IPS-18c (cell line): ENCODE measurements at regions not wholly inside any gene's neighbourhood (a gene's known extent, or its start where the extent isn't known, plus 50 kb on each side); places are given as distances from the start of the nearest gene placed in this dataset.

Experiments
- H3K4me3 ChIP-seq: 2 replicates; pipeline ENCODE4 v1.7.0; 2013; ENCODE audit warnings: low read depth, mild to moderate bottlenecking, low read length, moderate library complexity; ENCODE audit not compliant: insufficient read depth
- H3K9me3 ChIP-seq: one replicate; pipeline ENCODE4 v1.6.1; 2013; ENCODE audit warnings: mild to moderate bottlenecking, low read length, moderate library complexity; ENCODE audit not compliant: control insufficient read depth, insufficient read depth

DNA sequence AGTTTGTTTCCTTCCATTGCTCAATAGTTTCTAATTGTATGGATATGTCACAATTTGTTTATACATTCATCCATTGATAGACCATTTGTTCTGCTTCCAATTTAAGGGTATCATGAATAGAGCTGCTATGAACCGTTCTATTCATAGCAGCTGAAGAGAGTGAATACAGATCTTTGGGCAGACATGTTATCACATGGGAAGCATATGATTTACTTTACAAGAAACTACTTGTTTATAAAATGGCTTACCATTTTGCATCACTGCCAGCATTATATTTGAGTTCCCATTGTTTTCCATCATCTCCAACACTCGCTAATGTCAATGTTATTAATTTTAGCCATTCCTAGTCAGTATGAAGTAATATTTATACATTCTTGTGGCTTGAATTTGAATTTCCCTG is 549.0 kb downstream of the MAT2B start:
- H3K9me3 ChIP-seq: no peaks in the 10 kb centered on the region
- H3K4me3 ChIP-seq: no peak overlapping the region

DNA sequence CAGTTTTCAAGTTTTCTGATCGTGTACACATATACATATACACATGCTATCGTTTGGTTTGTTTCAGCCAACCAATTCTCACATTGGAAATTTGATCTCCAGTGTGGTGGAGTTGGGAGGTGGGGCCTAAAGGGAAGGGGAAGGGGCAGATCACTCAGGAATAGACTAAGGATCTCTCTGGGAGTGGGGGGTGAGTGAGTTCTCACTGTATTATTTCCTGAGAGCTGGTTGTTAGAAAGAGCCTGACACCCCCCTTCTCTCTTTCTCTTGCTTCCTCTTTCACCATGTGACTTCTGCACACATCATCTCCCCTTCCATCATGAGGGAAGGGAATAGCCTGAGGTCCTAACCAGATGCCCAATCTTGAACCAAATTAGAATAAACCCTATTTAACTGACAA is 551.7 kb downstream of the MAT2B start:
- H3K4me3 ChIP-seq: no peak overlapping the region
- no peaks in the 10 kb centered on the region for H3K9me3 ChIP-seq

DNA sequence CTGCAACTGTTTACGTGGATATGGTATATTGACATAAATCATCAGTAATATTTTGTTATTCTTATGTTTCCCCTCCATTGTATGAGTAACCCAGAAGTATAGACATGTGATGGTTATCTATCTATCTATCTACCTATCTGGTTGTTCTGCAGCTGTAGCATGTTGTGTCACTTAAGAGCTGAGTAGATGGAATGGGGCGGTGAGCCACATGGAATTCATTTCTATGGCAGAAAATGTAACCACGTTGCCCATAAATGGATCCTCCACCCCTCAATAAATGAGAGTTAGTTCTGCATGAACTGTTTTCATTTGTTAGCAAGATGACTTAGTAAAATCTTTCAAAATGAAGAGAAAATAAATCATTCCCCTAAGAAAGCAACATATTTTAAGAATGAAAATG is 553.2 kb downstream of the MAT2B start:
- Histone ChIP-seq H3K4me3 (no peak overlapping the region), H3K9me3 (no peaks in the 10 kb centered on the region)

DNA sequence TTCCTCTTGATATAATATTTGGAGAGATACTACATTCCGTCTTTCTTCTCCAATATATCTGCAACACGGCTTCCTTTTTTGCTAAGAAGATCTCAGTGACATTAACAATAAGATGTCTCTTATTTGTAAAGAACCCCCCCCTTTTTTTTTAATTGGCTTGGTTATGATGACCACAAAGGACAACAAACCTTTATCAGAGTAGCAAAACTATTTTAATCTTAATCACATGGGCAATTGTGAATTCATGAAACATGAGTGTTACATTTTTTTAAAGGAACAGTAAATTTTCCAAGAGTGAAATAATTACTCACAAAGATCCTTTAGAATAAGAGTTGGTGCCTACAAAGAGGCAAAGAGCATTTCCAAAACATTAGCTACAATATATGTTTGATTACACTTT is 554.1 kb downstream of the MAT2B start:
- H3K4me3 ChIP-seq: no peak overlapping the region

DNA sequence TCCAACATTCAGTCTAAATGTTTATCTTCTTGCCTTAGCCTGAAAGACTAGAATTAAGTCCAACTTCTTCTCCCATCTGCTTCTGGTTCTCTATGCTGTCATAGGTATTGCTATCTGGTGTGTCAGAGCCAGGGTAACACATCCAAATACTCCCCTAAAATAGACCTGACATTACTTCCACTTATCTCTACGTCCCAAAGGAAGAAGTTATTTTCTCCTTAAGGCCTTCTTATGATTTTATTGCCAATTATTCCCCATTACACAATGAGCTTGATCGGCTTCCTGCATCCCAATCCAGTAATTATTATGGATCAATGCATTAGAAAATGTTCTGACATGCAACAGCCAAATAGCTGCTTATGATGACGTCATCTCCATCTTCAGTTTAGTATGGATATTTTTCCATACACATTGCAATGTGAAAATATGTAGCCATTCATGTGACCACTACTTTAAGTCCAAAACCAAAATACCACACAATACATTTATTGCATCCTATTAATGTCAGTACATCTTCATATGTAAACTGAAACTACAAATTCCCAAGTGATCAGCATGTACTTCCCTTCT is 555.5 kb downstream of the MAT2B start:
- H3K9me3 ChIP-seq: no peaks in the 10 kb centered on the region
- H3K4me3 ChIP-seq: no peak overlapping the region

More for the DNA sequence above, 554.1 kb downstream of the MAT2B start:
- no peaks in the 10 kb centered on the region for H3K9me3 ChIP-seq

DNA sequence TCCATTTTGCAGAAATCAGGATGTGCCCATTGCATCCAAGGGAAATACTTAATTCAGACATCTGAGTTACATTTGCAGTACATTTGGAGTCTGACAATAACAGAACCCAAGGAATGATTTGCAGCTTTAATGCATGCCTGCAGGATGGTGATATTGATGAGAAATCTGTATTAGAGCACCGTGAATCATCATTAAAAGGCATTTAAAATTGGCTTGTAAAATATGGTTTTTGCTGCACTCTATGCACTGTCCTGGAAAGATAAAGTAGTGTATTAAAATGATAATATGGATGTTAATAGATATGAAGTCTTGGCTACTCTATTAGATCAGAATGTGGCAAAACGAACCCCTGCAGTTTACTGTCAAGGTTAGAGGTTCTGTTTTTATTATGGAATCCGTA is 556.9 kb downstream of the MAT2B start:
- Histone ChIP-seq H3K4me3 (no peak overlapping the region), H3K9me3 (no peaks in the 10 kb centered on the region)

DNA sequence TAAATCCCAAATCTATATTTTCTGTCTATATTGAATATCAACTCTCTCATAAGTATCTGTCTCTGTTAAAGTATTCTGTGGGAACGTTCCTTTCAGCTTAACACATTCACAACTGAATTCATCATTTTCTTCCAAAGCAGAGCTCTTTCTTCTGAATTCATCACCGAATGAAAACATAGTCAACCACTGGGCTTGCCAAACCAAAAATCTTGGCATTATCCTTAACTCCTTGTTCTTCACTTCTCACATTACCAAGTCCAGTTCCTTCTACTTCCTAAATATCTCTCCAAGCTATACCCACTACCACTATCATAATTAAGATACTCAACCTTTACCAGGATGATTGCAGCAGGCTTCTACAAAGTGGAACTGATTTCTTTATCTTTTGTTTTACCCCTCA is 559.8 kb downstream of the MAT2B start:
- H3K4me3 ChIP-seq: no peak overlapping the region
- H3K9me3 ChIP-seq: no peaks in the 10 kb centered on the region

DNA sequence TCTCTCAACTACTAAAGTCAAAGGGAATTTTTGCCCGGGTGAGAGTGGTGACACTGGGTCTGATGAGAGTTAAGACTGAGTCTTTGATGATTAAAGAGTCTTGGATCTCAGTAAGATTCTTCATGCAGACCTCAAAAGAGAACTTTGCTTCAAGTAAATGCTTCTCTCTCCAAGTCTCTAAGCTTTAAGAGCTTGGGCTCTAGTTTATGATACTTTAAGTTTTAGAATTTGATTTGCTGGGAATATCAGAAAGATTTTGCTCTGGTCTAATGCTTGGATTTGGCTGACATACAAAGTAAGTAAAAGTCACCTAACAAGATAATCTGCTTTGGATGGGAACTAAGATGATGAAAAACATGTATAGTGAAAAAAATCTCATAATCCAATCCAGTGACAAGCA is 566.3 kb downstream of the MAT2B start:
- no peaks in the 10 kb centered on the region for H3K9me3 ChIP-seq
- H3K4me3 ChIP-seq: no peak overlapping the region

DNA sequence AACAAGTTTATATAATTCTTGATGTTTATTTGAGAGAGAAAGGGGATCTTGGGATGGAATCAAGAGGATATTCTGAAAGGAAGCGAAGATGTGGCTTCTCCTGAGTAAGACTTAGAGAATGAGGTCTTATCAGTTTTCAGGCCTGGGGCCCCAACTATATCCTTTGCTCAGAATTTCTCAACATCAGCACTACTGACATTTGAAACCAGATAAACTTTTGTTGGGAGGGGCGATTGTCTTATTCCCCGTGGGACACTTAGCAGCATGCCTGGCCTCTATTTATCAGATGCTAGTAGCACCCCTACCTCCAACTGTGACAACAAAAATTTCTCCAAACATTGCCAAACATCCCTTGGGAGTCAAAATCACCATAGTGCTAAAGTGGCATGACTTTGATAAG is 567.7 kb downstream of the MAT2B start:
- H3K9me3 ChIP-seq: no peaks in the 10 kb centered on the region
- H3K4me3 ChIP-seq: no peak overlapping the region

DNA sequence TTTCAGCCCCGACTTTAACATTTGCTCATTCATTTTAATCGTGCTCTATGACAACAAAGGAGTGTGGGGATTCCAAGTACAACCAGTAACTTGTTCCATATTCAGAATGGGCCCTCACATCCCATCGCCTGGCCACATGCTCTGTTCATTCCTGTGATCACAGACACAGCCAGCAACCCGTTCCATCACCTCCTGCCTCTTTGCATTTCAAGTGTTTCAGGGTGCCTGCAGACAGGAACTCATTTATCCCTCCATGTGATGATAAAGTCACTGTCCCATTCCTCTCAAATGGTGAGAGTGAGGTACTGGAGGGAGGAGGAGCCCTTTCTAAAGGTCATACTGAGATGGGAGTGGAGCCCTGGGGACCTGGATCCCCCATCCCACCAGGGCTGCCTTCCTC is 571.1 kb downstream of the MAT2B start:
- Histone ChIP-seq H3K4me3 (no peak overlapping the region), H3K9me3 (no peaks in the 10 kb centered on the region)

DNA sequence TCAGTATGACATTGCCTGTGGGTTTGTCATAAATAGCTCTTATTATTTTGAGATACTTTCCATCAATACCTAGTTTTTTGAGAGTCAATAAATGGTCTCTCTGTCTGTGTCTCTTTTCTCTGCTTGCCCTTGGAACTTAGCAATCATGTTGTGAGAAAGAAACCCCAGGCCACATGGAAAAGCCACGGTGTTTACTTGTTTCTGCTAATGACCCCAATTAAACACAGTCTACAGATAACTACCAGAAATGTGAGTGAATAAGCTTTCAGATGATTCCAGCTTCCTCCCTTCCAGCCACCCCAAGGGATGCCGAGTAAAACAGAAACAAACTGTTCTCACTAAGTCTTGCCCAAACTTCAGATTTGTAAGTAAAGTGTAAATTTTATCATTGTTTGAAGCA is 584.9 kb downstream of the MAT2B start:
- Histone ChIP-seq H3K4me3 (no peak overlapping the region), H3K9me3 (no peaks in the 10 kb centered on the region)

DNA sequence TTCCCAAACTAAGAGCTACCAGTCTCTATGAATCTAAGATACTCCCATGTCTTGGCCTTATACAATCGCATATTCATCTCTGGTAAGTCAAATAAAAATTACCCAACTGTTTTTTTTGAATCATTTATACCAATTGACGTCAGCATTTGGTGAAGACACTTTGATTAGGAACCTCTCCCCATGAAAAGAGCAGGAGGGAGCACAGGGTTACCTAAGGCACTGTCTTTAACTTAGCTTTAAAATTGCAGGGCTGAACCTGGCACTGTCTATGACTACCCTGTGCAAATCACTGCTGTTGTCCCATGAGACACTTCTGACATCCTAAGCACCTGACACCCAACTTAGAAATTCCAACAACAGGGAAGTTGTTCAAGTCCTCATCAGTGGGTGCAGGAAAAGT is 586.4 kb downstream of the MAT2B start:
- Histone ChIP-seq H3K9me3 (no peaks in the 10 kb centered on the region), H3K4me3 (no peak overlapping the region)

DNA sequence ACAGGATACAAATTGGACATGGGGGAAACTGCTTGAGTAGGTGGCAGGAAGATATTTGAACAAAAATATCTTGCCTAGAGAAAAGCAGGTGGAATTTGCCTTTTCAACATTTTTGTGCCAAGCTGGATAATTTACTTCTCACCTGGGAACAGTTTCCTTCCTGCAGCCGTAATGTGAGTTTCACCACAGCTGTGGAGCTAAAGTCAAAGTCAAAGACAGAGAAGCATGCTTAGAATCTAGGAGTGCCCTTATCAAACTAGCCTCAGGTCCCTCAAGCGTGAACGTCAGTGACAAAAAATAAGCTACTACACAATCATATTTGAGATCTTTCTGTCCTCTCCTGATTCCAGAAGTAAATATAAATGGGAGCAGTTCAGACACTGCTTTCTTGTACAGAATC is 588.9 kb downstream of the MAT2B start:
- no peak overlapping the region for H3K4me3 ChIP-seq
- H3K9me3 ChIP-seq: no peaks in the 10 kb centered on the region

DNA sequence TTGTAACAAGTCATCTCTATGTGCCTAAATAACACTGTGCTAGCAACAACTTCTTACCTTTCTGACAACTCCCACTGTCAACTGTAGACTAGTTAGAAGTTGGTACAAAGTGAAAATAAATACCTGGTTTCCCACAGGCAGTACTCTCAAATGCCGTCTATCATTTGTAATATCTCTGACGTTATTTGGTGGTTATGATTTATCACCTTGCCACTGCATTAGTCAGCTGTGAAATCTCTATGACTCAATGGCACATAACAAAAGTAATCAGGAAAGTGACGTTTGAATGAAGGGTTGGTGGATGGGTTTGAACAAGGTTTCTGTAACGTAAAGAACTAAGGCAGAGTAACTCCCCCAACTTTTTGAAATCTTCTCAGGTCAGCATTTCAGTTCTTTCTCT is 592.3 kb downstream of the MAT2B start:
- H3K4me3 ChIP-seq: no peak overlapping the region
- no peaks in the 10 kb centered on the region for H3K9me3 ChIP-seq

DNA sequence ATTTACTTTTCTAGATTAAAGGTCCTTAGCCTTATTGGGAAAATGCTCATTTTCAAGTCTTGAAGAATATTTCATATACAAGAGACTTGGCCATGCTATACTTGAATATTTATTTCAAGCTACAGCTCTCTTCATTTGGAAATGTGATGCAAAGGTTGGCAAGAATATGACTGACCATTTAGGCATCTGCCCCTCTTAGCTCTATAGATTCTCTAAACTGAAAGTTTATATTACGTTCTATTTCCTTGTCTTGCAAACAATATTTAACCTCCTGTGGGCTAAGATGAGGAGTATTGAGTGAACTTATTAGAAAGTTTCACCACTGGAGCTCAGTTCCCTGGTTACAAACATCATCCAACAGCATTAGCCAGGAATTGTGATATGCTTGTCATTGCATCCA is 593.1 kb downstream of the MAT2B start:
- Histone ChIP-seq H3K4me3 (no peak overlapping the region), H3K9me3 (no peaks in the 10 kb centered on the region)

DNA sequence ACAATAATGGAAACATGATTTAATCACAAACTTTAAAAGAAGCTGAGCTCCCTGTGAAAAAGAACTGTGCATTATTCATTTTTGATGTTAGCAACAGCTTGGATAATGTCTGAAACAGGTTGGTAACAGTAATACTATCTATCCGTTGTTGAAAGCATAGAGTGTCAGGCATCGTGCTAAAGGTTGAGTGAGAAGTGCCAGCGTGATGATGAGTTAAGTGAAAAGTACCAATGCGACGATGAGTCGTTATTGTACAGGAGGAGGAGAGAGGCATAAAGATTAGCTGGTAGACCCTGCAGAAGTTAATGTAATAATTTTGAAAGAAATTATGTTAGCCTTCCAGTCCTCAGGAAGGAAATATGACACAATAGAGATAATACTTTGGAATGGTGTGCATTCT is 593.6 kb downstream of the MAT2B start:
- Histone ChIP-seq H3K4me3 (no peak overlapping the region), H3K9me3 (no peaks in the 10 kb centered on the region)

DNA sequence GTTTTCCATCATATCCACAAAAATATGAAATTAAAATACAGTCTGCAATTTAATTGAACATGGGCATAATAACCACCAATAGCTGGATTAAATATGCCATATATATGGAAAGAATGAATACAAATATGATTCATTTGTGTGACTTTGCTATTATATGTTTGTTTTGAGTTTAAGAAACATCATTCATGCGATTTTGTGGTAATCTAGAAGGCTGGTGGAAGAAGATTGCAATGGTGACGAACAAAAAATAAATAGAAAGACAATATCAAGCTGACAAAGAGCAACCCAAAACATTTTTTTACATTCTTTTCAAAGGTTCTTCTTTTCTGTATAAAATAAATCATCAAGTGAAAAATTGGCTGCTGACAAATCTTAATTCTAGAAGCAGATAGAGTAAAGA is 610.0 kb downstream of the MAT2B start:
- no peak overlapping the region for H3K4me3 ChIP-seq

DNA sequence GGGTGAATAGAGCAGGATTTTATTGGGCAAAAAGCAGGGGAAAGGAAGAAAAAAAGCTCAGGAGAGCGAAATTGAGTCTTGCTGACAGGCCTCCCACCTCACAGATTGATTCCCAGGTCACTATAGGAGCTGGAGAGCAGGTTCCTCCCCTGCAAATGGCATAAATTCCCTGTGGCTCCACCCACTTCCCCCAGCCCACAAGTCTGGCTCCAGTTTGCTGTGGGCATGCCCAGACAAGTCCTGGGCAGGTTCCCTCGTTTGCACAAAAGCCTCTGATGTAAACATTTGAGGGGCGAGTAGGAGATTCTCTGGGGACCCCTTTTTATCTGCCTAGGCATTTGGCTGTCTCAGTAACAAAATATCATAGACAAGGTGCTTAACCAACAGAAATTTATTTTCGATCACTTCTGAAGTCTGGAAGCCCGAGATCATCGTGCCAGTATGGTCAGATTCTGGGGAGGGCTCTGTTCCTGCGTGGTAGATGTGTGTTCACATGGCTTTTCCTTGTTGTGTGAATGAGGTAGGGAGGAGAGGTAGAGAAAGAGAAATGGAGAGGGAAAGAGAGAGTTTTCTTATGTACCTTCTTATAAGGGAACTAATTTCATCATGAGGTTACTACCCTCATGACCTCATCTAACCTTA is 614.5 kb downstream of the MAT2B start:
- H3K4me3 ChIP-seq: no peak overlapping the region
- H3K9me3 ChIP-seq: no peaks in the 10 kb centered on the region

More for the DNA sequence above, 610.0 kb downstream of the MAT2B start:
- H3K9me3 ChIP-seq: no peaks in the 10 kb centered on the region

DNA sequence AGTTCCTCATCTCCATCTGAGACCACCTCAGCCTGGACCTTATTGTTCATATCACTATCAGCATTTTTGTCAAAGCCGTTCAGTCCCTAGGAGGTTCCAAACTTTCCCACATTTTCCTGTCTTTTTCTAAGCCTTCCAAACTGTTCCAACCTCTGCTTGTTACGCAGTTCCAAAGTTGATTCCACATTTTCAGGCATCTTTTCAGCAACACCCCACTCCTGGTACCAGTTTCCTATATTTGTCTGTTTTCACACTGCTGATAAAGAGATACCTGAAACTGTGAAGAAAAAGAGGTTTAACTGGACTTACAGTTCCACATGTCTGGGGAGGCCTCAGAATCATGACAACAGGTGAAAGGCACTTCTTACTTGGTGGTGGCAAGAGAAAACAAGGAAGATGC is 622.1 kb downstream of the MAT2B start:
- H3K4me3 ChIP-seq: no peak overlapping the region
- peaks cover 5% of the 10 kb centered on the region for H3K9me3 ChIP-seq
